Peyer's patch (tissue), 4 donors: ENCODE measurements at regions not wholly inside any gene's neighbourhood (a gene's known extent, or its start where the extent isn't known, plus 50 kb on each side); places are given as distances from the start of the nearest gene placed in this dataset.

Experiments
- DNase-seq, 3 donors: peaks; one replicate each; pipeline ENCODE4 v3.0.0-alpha.2; 2017 to 2019
- H3K27ac ChIP-seq, 4 donors: fragments of 200-600 bp; sonication (generic); one replicate each; pipeline ENCODE4 v1.5.1; 2016 to 2019
- H3K27me3 ChIP-seq, 2 donors: fragments of 200-600 bp; sonication (generic); one replicate each; pipeline ENCODE4 v1.5.1; 2019
- H3K36me3 ChIP-seq, 3 donors: fragments of 200-600 bp; sonication (generic); one replicate each; pipeline ENCODE4 v1.5.1; 2016 to 2019
- H3K4me1 ChIP-seq, 4 donors: fragments of 200-600 bp; sonication (generic); one replicate each; pipeline ENCODE4 v1.5.1; 2016 to 2019
- H3K4me3 ChIP-seq, 4 donors: fragments of 200-600 bp; sonication (generic); 1 replicate in 3 of 4; 2 replicates in 1 of 4; pipeline ENCODE4 v1.5.1; 2016 to 2019; ENCODE audit warnings: mild to moderate bottlenecking in 1 of 4
- H3K9me3 ChIP-seq, 4 donors: fragments of 200-600 bp; sonication (generic); one replicate each; pipeline ENCODE4 v1.5.1; 2016 to 2019; ENCODE audit warnings: mild to moderate bottlenecking in 1 of 4
- POLR2A ChIP-seq, 2 donors: fragments of 450-650 bp; IDR thresholded peaks; one replicate each; pipeline ENCODE4 v1.5.1; 2017; ENCODE audit warnings: antibody characterized with exemption in 2 of 2, mild to moderate bottlenecking in 2 of 2, moderate library complexity in 2 of 2
- TF ChIP-seq, protein P1 (sequence below), 6 experiments: fragments of 450-650 bp in 4 of 6; fragments of 200-600 bp in 2 of 6; sonication (generic) in 1 of 6; IDR thresholded peaks; one replicate each; pipeline ENCODE4 v1.5.1; 2017 to 2019; ENCODE audit warnings: antibody characterized with exemption in 6 of 6, mild to moderate bottlenecking in 3 of 6, moderate library complexity in 1 of 6

DNA sequence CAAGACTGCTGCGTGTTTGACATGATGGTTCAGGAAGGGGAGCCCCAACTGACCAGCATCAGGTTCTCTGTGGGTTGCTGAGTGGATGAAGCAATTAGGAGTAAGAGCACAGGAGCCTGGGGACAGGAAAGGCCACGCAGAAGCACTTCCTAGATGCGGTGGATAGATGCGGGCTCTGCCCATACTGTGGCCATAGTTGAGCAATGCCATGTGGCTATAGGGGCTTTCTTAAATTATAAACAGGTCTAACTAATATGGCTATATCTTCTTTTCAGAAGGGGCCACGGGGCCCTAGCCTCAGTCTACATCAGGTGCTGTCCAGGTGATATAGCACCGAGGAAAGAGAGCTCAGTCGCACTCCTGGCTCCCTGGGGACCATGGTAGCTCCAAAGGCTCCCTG lies 198.6 kb downstream of the GADD45G start:
- Histone ChIP-seq H3K27ac (no peak overlapping the region), H3K4me3 (no peak overlapping the region), H3K36me3 (no peaks in the 10 kb centered on the region), H3K4me1 (peaks cover 0 to 9% (median 0%) of the 10 kb centered on the region in 4 donors), H3K27me3 (no peaks in the 10 kb centered on the region), H3K9me3 (no peaks in the 10 kb centered on the region)
- no peak for DNase-seq
- no peak for TF ChIP-seq POLR2A (IDR thresholded peaks at IDR 0.05)

DNA sequence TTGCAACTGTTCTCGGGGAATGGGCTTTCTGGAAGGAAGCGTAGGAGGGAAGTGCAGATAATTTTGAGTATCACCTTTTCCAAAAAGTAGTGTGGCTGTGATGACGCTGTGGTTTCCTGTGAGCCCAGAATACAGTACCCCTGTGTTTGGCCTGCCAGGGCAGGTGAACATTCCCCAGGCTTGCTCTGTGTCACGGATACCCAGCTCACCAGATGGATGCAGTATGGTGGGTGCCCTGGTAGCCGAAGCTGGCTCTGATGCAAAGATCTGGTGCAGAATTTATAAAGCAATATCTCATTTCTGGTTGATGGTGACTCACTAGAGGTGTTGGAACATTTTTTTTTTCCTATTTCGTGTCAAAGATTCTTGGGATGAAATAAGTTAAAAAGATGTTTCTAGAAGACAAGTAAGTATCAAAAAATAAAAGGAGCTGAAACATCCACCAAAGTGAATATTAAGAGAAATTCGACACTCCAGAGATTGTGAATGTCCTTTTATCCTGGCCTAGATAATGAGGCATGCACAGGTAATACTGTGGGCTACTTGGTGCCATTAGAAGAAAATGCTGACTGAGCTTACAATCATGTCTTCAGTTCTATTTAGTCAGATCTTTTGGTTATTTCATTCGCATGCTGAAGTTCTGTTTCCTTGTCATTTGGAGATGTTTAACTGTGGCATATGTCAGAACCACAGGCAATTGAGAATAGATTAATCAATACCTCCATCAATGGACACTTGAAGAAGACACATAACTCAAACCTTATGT lies 200.1 kb downstream of the GADD45G start:
- no peak for DNase-seq
- no peak overlapping the region for H3K27ac ChIP-seq
- H3K36me3 ChIP-seq, result no peaks in the 10 kb centered on the region
- peaks cover 0 to 9% (median 0%) of the 10 kb centered on the region in 4 donors for H3K4me1 ChIP-seq
- no peak for TF ChIP-seq POLR2A (IDR thresholded peaks at IDR 0.05)
- TF ChIP-seq, protein P1, sequence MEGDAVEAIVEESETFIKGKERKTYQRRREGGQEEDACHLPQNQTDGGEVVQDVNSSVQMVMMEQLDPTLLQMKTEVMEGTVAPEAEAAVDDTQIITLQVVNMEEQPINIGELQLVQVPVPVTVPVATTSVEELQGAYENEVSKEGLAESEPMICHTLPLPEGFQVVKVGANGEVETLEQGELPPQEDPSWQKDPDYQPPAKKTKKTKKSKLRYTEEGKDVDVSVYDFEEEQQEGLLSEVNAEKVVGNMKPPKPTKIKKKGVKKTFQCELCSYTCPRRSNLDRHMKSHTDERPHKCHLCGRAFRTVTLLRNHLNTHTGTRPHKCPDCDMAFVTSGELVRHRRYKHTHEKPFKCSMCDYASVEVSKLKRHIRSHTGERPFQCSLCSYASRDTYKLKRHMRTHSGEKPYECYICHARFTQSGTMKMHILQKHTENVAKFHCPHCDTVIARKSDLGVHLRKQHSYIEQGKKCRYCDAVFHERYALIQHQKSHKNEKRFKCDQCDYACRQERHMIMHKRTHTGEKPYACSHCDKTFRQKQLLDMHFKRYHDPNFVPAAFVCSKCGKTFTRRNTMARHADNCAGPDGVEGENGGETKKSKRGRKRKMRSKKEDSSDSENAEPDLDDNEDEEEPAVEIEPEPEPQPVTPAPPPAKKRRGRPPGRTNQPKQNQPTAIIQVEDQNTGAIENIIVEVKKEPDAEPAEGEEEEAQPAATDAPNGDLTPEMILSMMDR (IDR thresholded peaks at IDR 0.05), result no peak
- H3K27me3 ChIP-seq, result no peaks in the 10 kb centered on the region
- no peak overlapping the region for H3K4me3 ChIP-seq
- H3K9me3 ChIP-seq, result no peaks in the 10 kb centered on the region

DNA sequence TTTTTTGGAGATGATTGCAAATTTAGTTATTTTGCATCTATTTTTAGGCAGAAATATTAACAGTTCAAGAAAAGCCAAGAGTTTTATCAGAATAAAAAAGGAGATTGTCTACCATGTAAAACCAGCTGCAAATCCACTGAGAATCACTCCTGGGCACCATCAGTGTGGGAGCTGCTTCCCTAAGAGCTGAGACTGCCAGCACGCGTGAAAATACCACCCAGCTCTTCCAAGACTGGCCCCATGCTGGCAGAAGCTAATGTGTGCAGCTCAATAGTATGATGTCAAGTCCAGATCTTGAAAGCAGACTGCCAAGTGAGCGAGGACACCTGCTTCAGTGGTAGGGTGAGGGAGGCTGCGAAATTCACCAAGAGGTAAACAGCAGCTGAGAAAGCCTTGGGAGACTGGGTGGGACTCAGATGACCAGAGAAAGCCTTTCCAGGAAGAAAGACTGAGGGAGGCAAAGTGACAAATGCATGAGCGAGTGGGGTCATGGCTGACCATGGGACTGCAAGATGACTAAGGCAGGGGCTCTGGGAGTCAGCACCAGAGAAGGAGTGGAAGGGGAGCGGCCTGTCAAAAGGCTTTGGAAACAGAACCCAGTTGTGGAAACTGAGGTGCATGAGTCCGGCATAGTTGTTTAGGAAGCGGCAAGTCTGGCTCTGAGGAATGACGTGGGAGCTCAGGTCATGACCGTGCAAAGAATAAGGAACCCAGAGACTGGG lies 200.9 kb downstream of the GADD45G start:
- peak in 1 of 3 donors; percentile 13 for DNase-seq

DNA sequence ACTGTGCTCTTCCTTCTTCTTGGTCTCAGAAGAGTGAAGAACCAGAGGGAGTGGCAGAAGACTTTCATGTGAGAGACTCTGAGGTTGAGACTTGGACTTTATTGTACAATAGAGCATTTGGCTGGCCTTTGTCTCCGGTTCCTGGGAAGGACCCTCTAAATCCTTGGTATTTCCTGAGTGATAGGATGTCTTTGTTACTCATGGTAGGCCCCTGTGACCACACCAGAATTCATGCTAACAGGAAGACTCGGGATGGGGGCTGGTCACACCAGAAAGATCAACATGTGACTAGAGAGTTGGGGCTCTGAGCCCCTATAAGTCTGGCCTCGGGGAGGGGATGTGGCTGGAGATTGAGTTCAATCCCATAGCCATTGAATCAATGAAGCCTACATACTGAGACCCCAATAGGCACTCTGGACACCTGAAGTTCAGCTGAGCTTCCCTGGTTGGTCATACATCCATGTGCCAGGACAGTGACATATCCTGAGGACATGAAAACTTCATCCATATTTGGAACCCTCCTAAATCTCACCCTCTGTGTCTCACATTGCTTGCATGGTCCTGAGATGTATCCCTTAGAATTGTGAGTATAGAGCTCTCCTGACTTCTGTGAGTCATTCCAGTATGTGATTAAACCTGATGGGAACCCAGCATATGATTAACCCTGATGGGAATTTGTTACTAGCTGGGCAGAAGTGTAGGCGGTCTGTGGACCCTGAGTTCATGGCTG lies 201.7 kb downstream of the GADD45G start:
- Histone ChIP-seq H3K4me3 (no peak overlapping the region), H3K27ac (no peak overlapping the region), H3K9me3 (no peaks in the 10 kb centered on the region), H3K36me3 (no peaks in the 10 kb centered on the region), H3K4me1 (peaks cover 0 to 9% (median 0%) of the 10 kb centered on the region in 4 donors), H3K27me3 (no peaks in the 10 kb centered on the region)
- no peak for DNase-seq
- TF ChIP-seq POLR2A (IDR thresholded peaks at IDR 0.05), result no peak
- TF ChIP-seq, protein P1 (IDR thresholded peaks at IDR 0.05), result no peak

More for the DNA sequence above, 200.9 kb downstream of the GADD45G start:
- no peaks in the 10 kb centered on the region for H3K27me3 ChIP-seq
- no peaks in the 10 kb centered on the region for H3K36me3 ChIP-seq
- no peak overlapping the region for H3K27ac ChIP-seq
- peaks cover 0 to 9% (median 0%) of the 10 kb centered on the region in 4 donors for H3K4me1 ChIP-seq
- no peak overlapping the region for H3K4me3 ChIP-seq
- no peaks in the 10 kb centered on the region for H3K9me3 ChIP-seq
- no peak for TF ChIP-seq POLR2A (IDR thresholded peaks at IDR 0.05)
- TF ChIP-seq, protein P1 (IDR thresholded peaks at IDR 0.05), result no peak

DNA sequence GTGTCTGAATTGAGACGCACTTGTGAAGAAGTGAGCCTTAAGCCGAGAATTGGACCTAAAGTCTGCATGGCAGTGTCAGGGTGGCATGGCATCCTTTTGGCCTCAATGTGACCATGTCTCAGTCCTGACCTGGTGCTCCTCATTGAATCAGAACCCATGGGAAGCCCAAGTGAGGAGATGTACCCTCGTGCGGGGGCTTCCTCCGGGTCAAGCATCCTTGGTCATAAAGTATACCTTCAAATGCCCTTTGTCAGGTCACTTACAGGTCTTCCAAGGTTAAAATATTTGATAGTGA lies 202.2 kb downstream of the GADD45G start:
- no peak overlapping the region for H3K27ac ChIP-seq
- TF ChIP-seq, protein P1 (IDR thresholded peaks at IDR 0.05), result no peak
- no peak for TF ChIP-seq POLR2A (IDR thresholded peaks at IDR 0.05)
- DNase-seq, result no peak
- no peaks in the 10 kb centered on the region for H3K9me3 ChIP-seq
- no peak overlapping the region for H3K4me3 ChIP-seq
- H3K4me1 ChIP-seq, result peaks cover 0 to 9% (median 0%) of the 10 kb centered on the region in 4 donors
- H3K27me3 ChIP-seq, result no peaks in the 10 kb centered on the region
- H3K36me3 ChIP-seq, result no peaks in the 10 kb centered on the region

DNA sequence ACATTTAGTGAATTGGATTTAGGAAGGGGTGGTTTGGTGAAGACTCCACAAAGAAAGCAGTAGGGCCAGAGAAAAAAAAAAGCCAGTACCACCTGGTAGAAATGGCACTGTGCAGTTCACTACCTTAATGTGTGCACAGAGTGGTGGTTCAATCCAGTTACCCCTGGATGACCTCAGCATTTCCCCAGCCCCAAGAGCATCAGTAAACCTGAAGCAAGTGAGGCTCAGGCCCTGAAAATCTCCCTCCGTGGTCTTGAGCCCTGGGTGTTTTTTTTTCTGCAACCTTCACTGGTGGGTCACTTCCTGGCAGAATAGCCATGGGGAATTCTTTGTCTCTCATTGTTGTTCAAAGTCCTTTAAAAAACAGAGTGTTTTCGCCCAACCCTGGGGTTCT lies 202.9 kb downstream of the GADD45G start:
- Histone ChIP-seq H3K36me3 (no peaks in the 10 kb centered on the region), H3K27ac (no peak overlapping the region), H3K4me3 (no peak overlapping the region), H3K27me3 (no peaks in the 10 kb centered on the region), H3K4me1 (peaks cover 0 to 4% (median 0%) of the 10 kb centered on the region in 4 donors), H3K9me3 (no peaks in the 10 kb centered on the region)
- no peak for DNase-seq
- TF ChIP-seq, protein P1 (IDR thresholded peaks at IDR 0.05), result no peak
- no peak for TF ChIP-seq POLR2A (IDR thresholded peaks at IDR 0.05)
